ENCODE measurements at regions not wholly inside any gene's neighbourhood (a gene's known extent, or its start where the extent isn't known, plus 50 kb on each side); places are given as distances from the start of the nearest gene placed in this dataset.

DNA sequence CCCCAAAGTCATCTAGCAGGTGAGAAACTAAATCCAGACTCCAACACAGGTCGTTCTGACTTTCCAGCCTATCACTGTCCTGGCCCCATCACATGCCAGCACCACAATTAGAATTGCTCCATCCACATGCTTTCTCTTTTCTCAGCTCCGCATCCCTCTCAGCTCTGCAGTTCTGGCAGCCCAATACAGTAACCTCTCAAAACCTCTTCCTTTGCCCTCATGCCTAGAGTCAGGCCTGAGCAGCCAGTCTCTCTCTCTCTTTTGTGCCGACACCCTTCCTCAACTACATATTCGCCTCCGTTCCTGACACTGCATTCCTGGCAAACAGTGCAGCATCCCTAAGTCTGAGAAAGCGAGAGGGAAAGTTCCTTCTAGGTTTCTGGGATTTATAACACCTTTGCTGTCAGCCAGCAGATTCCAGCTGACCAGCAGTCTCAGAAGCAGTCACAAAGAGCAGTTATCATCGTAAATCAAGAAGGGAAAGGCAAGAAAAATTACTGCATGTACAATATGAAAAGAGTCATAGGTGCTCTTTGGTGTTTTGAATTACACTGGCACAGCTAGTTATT lies 258.0 kb downstream of the FAT3 start:
- TF ChIP-seq, protein P1, sequence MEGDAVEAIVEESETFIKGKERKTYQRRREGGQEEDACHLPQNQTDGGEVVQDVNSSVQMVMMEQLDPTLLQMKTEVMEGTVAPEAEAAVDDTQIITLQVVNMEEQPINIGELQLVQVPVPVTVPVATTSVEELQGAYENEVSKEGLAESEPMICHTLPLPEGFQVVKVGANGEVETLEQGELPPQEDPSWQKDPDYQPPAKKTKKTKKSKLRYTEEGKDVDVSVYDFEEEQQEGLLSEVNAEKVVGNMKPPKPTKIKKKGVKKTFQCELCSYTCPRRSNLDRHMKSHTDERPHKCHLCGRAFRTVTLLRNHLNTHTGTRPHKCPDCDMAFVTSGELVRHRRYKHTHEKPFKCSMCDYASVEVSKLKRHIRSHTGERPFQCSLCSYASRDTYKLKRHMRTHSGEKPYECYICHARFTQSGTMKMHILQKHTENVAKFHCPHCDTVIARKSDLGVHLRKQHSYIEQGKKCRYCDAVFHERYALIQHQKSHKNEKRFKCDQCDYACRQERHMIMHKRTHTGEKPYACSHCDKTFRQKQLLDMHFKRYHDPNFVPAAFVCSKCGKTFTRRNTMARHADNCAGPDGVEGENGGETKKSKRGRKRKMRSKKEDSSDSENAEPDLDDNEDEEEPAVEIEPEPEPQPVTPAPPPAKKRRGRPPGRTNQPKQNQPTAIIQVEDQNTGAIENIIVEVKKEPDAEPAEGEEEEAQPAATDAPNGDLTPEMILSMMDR (IDR thresholded peaks at IDR 0.05 in 2 of 3, conservative IDR thresholded peaks at IDR 0.05 in 1 of 3; ENCODE audit: insufficient read depth in 2 of 3, low read depth in 1 of 3, low read length in 3 of 3), result no peak
- TF ChIP-seq CEBPB (tag; IDR thresholded peaks at IDR 0.05), result no peak

Measured in K562 (cell line).